Osteocyte (in vitro differentiated cells): ENCODE measurements at regions not wholly inside any gene's neighbourhood (a gene's known extent, or its start where the extent isn't known, plus 50 kb on each side); places are given as distances from the start of the nearest gene placed in this dataset.

Experiments
- DNase-seq: peaks from one replicate; pipeline ENCODE4 v3.0.0; 2021; ENCODE audit warnings: mixed read lengths; ENCODE audit not compliant: unreplicated experiment; ENCODE audit errors: extremely low spot score
- H3K27ac Mint-ChIP-seq: one replicate; pipeline ENCODE4 v1.8.0; 2021; ENCODE audit warnings: mild to moderate bottlenecking, mixed read lengths; ENCODE audit not compliant: unreplicated experiment
- H3K27me3 Mint-ChIP-seq: one replicate; pipeline ENCODE4 v1.8.0; 2021; ENCODE audit warnings: mixed read lengths; ENCODE audit not compliant: unreplicated experiment
- H3K36me3 Mint-ChIP-seq: one replicate; pipeline ENCODE4 v1.8.0; 2021; ENCODE audit warnings: mixed read lengths; ENCODE audit not compliant: unreplicated experiment
- H3K4me1 Mint-ChIP-seq: one replicate; pipeline ENCODE4 v1.8.0; 2021; ENCODE audit warnings: mixed read lengths; ENCODE audit not compliant: unreplicated experiment
- H3K4me3 Mint-ChIP-seq: one replicate; pipeline ENCODE4 v1.8.0; 2021; ENCODE audit warnings: mild to moderate bottlenecking, moderate library complexity, mixed read lengths; ENCODE audit not compliant: unreplicated experiment
- H3K9me3 Mint-ChIP-seq: one replicate; pipeline ENCODE4 v1.8.0; 2021; ENCODE audit warnings: mixed read lengths; ENCODE audit not compliant: unreplicated experiment
- TF ChIP-seq, protein P1 (sequence below): fragments of 200-600 bp; sonication (generic); IDR thresholded peaks from 2 replicates; pipeline ENCODE4 v1.5.0; 2021; ENCODE audit warnings: antibody characterized with exemption, mild to moderate bottlenecking, moderate library complexity

- no peak overlapping the region for H3K4me3 Mint-ChIP-seq
- no peaks in the 10 kb centered on the region for H3K27me3 Mint-ChIP-seq
- no peak overlapping the region for H3K27ac Mint-ChIP-seq
- H3K36me3 Mint-ChIP-seq: no peaks in the 10 kb centered on the region
- TF ChIP-seq, protein P1, sequence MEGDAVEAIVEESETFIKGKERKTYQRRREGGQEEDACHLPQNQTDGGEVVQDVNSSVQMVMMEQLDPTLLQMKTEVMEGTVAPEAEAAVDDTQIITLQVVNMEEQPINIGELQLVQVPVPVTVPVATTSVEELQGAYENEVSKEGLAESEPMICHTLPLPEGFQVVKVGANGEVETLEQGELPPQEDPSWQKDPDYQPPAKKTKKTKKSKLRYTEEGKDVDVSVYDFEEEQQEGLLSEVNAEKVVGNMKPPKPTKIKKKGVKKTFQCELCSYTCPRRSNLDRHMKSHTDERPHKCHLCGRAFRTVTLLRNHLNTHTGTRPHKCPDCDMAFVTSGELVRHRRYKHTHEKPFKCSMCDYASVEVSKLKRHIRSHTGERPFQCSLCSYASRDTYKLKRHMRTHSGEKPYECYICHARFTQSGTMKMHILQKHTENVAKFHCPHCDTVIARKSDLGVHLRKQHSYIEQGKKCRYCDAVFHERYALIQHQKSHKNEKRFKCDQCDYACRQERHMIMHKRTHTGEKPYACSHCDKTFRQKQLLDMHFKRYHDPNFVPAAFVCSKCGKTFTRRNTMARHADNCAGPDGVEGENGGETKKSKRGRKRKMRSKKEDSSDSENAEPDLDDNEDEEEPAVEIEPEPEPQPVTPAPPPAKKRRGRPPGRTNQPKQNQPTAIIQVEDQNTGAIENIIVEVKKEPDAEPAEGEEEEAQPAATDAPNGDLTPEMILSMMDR: no peak
- no peaks in the 10 kb centered on the region for H3K4me1 Mint-ChIP-seq
- DNase-seq: peak; percentile 60
- H3K9me3 Mint-ChIP-seq: no peaks in the 10 kb centered on the region
Measured at GRCh38 chr13:112136095-112136494, 69.1 kb downstream of the SOX1 start.

DNA sequence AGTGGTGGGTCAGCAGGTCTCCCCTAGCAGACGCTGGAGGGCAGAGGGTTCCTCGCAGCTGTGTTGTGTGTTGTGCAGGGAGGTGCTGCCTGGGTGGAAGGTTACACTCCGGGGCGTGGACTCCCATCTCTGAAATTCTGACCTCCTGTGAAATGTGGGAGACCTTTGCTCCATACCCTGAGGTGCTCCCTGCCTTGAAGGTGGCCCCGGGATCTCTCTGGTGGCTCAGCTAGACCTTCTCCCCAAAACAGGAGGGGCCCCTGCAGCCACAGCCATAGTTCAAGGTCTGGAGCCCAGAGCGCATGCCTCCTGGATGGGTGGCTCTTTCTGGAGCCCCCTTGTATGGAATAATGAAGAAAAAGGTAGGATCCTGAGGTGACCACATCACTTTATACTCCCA, 70.2 kb downstream of the SOX1 start:
- H3K27ac Mint-ChIP-seq: no peak overlapping the region
- no peaks in the 10 kb centered on the region for H3K9me3 Mint-ChIP-seq
- no peaks in the 10 kb centered on the region for H3K36me3 Mint-ChIP-seq
- TF ChIP-seq, protein P1: no peak
- no peak for DNase-seq
- no peak overlapping the region for H3K4me3 Mint-ChIP-seq
- no peaks in the 10 kb centered on the region for H3K4me1 Mint-ChIP-seq
- no peaks in the 10 kb centered on the region for H3K27me3 Mint-ChIP-seq

GRCh38 chr13:112140366-112140765, 73.4 kb downstream of the SOX1 start:
- H3K4me1 Mint-ChIP-seq: no peaks in the 10 kb centered on the region
- no peak overlapping the region for H3K4me3 Mint-ChIP-seq
- no peaks in the 10 kb centered on the region for H3K27me3 Mint-ChIP-seq
- H3K27ac Mint-ChIP-seq: no peak overlapping the region
- no peak for DNase-seq
- TF ChIP-seq, protein P1: no peak
- H3K9me3 Mint-ChIP-seq: no peaks in the 10 kb centered on the region
- no peaks in the 10 kb centered on the region for H3K36me3 Mint-ChIP-seq

- TF ChIP-seq, protein P1: no peak
- Mint-ChIP-seq H3K4me1 (no peaks in the 10 kb centered on the region), H3K9me3 (no peaks in the 10 kb centered on the region), H3K4me3 (no peak overlapping the region), H3K27me3 (no peaks in the 10 kb centered on the region), H3K27ac (no peak overlapping the region), H3K36me3 (no peaks in the 10 kb centered on the region)
- DNase-seq: peak; percentile 75
Measured at GRCh38 chr13:112141643-112142400, 74.9 kb downstream of the SOX1 start.

DNA sequence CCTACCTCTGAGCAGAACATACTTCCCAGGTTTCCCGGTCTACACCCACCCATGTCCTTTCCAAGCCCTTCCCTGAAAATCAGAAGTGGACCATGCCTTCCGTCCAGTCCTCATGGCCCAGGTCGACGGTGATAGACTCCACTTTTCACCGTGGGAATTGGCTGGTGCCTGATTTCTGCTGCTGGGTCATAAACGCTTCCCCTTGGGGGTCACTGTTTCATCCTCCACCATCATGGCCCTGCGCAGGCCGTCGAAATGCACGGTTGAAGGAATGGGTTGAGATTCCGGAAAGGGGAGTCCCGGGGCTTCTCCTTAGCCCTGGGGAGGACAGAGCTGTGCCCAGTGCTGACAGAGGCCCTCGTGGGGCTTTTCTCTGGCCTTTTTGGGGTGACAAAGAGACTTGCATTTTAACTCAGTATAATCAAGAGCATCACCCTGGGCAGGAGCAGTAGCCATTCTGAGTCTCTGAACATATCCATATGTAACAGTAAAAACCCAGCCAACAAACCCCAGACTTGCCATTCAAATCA, 75.5 kb downstream of the SOX1 start:
- no peaks in the 10 kb centered on the region for H3K36me3 Mint-ChIP-seq
- no peaks in the 10 kb centered on the region for H3K9me3 Mint-ChIP-seq
- TF ChIP-seq, protein P1: no peak
- no peak overlapping the region for H3K27ac Mint-ChIP-seq
- no peaks in the 10 kb centered on the region for H3K27me3 Mint-ChIP-seq
- peak; percentile 76 for DNase-seq
- no peak overlapping the region for H3K4me3 Mint-ChIP-seq
- no peaks in the 10 kb centered on the region for H3K4me1 Mint-ChIP-seq
